GM19467 (cell line): ENCODE measurements at regions not wholly inside any gene's neighbourhood (a gene's known extent, or its start where the extent isn't known, plus 50 kb on each side); places are given as distances from the start of the nearest gene placed in this dataset.

Experiments
- ATAC-seq: cut with Tn5 transposase; IDR thresholded peaks from one replicate; pipeline ENCODE4 v1.9.1; 2021; ENCODE audit warnings: mild to moderate bottlenecking, moderate library complexity; ENCODE audit not compliant: unreplicated experiment

GRCh38 chr6:112697265-112697664 is 350.1 kb downstream of the RFPL4B start:
- no peak for ATAC-seq

- no peak for ATAC-seq
These were observed 354.1 kb downstream of the RFPL4B start for GRCh38 chr6:112701201-112701600.

- ATAC-seq, result no peak
These were observed 363.6 kb downstream of the RFPL4B start for GRCh38 chr6:112710710-112711109.

GRCh38 chr6:112713402-112713801 is 366.3 kb downstream of the RFPL4B start:
- no peak for ATAC-seq

GRCh38 chr6:112717401-112717800 is 370.3 kb downstream of the RFPL4B start:
- no peak for ATAC-seq

- no peak for ATAC-seq
These were observed 370.7 kb downstream of the RFPL4B start for GRCh38 chr6:112717856-112718255.

- no peak for ATAC-seq
These were observed 378.5 kb downstream of the RFPL4B start for GRCh38 chr6:112725541-112726085.

- ATAC-seq, result no peak
These were observed 388.0 kb downstream of the RFPL4B start for GRCh38 chr6:112735129-112735528.

- ATAC-seq, result no peak
These were observed 392.6 kb downstream of the RFPL4B start for GRCh38 chr6:112739766-112740165.

GRCh38 chr6:112743323-112743722 is 396.2 kb downstream of the RFPL4B start:
- no peak for ATAC-seq

- ATAC-seq, result no peak
These were observed 397.7 kb downstream of the RFPL4B start for GRCh38 chr6:112744827-112745226.

- ATAC-seq, result no peak
These were observed 398.6 kb downstream of the RFPL4B start for GRCh38 chr6:112745765-112746164.

GRCh38 chr6:112749673-112750072 is 402.5 kb downstream of the RFPL4B start:
- no peak for ATAC-seq

GRCh38 chr6:112752305-112752704 is 405.2 kb downstream of the RFPL4B start:
- ATAC-seq, result no peak

- no peak for ATAC-seq
These were observed 405.7 kb downstream of the RFPL4B start for GRCh38 chr6:112752791-112753190.

- ATAC-seq, result no peak
These were observed 413.7 kb downstream of the RFPL4B start for GRCh38 chr6:112760831-112761230.

- no peak for ATAC-seq
These were observed 414.6 kb downstream of the RFPL4B start for GRCh38 chr6:112761740-112762139.

- no peak for ATAC-seq
These were observed 417.2 kb downstream of the RFPL4B start for GRCh38 chr6:112764377-112764776.

- no peak for ATAC-seq
These were observed 423.2 kb downstream of the RFPL4B start for GRCh38 chr6:112770308-112770707.

GRCh38 chr6:112773187-112773586 is 426.1 kb downstream of the RFPL4B start:
- ATAC-seq, result no peak

- no peak for ATAC-seq
These were observed 427.2 kb downstream of the RFPL4B start for GRCh38 chr6:112774319-112774718.

GRCh38 chr6:112780498-112781096 is 433.5 kb downstream of the RFPL4B start:
- peak; percentile 97 for ATAC-seq

GRCh38 chr6:112781241-112781640 is 434.1 kb downstream of the RFPL4B start:
- no peak for ATAC-seq
